ENCODE measurements at regions not wholly inside any gene's neighbourhood (a gene's known extent, or its start where the extent isn't known, plus 50 kb on each side); places are given as distances from the start of the nearest gene placed in this dataset.

DNA sequence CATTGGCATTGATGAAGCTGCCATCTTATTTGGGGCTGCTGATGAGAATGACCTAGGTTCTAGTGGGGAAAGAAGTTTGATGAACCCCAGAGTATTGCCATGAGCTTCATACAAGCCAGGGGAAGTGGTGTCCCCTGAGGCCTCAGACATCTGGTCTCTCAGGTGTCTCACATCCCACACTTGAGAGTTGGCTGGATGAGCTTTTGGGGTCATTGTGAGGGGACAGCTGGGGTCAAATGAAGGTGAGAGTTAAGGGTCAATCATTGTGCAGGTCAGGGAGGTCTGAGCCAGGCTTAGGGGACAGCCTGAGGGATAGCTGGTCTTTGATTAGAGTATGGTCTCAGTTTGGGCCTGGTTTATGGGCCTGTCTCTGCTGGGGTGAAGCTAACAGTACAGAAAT is 336.5 kb downstream of the CYP26B1 start:
- H3K27ac ChIP-seq = no peak overlapping the region
- peaks cover 6% of the 10 kb centered on the region for H3K27me3 Mint-ChIP-seq (ENCODE audit: insufficient read depth, low read depth)

DNA sequence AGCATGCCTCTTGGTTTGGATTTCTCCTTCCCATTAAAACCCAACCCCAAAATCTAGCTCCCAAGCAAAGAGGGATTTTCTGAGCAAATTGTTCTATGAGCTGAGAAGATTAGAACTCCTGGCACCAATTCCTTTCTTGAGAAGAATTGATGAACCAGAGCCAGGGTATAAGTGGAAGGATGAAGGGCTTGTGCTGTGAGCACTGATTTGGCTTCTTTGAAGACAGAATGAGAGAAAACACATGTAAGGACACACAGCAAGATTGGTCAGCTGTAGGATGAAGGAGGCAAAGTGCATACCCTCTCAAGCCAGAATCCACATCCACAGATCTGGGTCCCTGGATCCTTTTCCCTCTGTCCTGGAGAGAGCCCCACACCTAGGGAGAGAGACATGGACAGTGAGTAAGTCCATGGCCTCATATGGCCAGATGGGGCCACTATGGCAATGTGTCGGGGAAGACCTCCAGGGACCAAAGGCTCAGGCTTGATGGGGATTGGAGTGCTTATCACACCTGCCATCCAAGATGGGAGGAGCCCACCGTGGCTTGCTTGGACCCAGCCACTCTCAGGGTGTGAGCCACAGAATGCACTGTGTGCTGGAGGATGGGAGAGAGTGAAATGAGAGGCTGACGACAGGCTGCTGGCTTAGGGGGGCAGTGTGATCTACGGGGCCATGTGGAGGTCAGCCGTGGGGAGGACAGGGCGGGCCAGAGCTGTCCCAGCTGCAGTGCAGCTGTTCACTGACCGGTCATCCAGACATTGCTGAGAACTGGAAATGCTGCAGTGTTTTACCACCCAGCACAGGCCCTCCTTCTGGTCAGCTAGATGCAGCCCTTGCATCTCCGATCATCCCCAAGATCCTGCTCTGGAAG is 339.8 kb downstream of the CYP26B1 start:
- Histone ChIP-seq H3F3A (ENCODE audit: low read depth) (no peaks in the 10 kb centered on the region), H3K4me3 (no peak overlapping the region), H3K9me3 (ENCODE audit: low read depth) (no peaks in the 10 kb centered on the region), H4K20me1 (ENCODE audit: low read depth) (no peaks in the 10 kb centered on the region), H3K9ac (no peak overlapping the region), H3K36me3 (no peaks in the 10 kb centered on the region), H3K79me2 (ENCODE audit: low read depth) (no peaks in the 10 kb centered on the region), H3K27me3 (no peaks in the 10 kb centered on the region), H3K27ac (no peak overlapping the region), H3K4me1 (no peaks in the 10 kb centered on the region), H2AFZ (replicated peaks) (no peak overlapping the region), H3K4me2 (no peak overlapping the region)
- H3K9me3 Mint-ChIP-seq = no peaks in the 10 kb centered on the region
- H3K27ac Mint-ChIP-seq = no peak overlapping the region
- DNase-seq (ENCODE audit: low spot score) = no peak
- no peak for TF ChIP-seq EZH2phosphoT487 (IDR thresholded peaks at IDR 0.05)
- TF ChIP-seq, protein P1, sequence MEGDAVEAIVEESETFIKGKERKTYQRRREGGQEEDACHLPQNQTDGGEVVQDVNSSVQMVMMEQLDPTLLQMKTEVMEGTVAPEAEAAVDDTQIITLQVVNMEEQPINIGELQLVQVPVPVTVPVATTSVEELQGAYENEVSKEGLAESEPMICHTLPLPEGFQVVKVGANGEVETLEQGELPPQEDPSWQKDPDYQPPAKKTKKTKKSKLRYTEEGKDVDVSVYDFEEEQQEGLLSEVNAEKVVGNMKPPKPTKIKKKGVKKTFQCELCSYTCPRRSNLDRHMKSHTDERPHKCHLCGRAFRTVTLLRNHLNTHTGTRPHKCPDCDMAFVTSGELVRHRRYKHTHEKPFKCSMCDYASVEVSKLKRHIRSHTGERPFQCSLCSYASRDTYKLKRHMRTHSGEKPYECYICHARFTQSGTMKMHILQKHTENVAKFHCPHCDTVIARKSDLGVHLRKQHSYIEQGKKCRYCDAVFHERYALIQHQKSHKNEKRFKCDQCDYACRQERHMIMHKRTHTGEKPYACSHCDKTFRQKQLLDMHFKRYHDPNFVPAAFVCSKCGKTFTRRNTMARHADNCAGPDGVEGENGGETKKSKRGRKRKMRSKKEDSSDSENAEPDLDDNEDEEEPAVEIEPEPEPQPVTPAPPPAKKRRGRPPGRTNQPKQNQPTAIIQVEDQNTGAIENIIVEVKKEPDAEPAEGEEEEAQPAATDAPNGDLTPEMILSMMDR (IDR thresholded peaks at IDR 0.05) = no peak
- no peak for TF ChIP-seq EZH2 (IDR thresholded peaks at IDR 0.05)
- H3K4me1 Mint-ChIP-seq = no peaks in the 10 kb centered on the region
- peaks cover 6% of the 10 kb centered on the region for H3K27me3 Mint-ChIP-seq (ENCODE audit: insufficient read depth, low read depth)
- no peaks in the 10 kb centered on the region for H3K36me3 Mint-ChIP-seq
- no peak overlapping the region for H3K4me3 Mint-ChIP-seq

More for the DNA sequence above, 336.5 kb downstream of the CYP26B1 start:
- Histone ChIP-seq H3K36me3 (no peaks in the 10 kb centered on the region), H3K4me3 (no peak overlapping the region), H3K4me2 (no peak overlapping the region), H3K79me2 (ENCODE audit: low read depth) (no peaks in the 10 kb centered on the region), H2AFZ (replicated peaks) (no peak overlapping the region), H3K4me1 (no peaks in the 10 kb centered on the region), H3K9me3 (ENCODE audit: low read depth) (no peaks in the 10 kb centered on the region), H4K20me1 (ENCODE audit: low read depth) (no peaks in the 10 kb centered on the region), H3K27me3 (no peaks in the 10 kb centered on the region), H3F3A (ENCODE audit: low read depth) (no peaks in the 10 kb centered on the region), H3K9ac (no peak overlapping the region)
- H3K4me3 Mint-ChIP-seq = no peak overlapping the region
- TF ChIP-seq EZH2phosphoT487 (IDR thresholded peaks at IDR 0.05) (no peak), EZH2 (IDR thresholded peaks at IDR 0.05) (no peak)
- TF ChIP-seq, protein P1 (IDR thresholded peaks at IDR 0.05) = no peak
- no peaks in the 10 kb centered on the region for H3K9me3 Mint-ChIP-seq
- no peak overlapping the region for H3K27ac Mint-ChIP-seq
- no peaks in the 10 kb centered on the region for H3K4me1 Mint-ChIP-seq
- H3K36me3 Mint-ChIP-seq = no peaks in the 10 kb centered on the region
- DNase-seq (ENCODE audit: low spot score) = no peak

DNA sequence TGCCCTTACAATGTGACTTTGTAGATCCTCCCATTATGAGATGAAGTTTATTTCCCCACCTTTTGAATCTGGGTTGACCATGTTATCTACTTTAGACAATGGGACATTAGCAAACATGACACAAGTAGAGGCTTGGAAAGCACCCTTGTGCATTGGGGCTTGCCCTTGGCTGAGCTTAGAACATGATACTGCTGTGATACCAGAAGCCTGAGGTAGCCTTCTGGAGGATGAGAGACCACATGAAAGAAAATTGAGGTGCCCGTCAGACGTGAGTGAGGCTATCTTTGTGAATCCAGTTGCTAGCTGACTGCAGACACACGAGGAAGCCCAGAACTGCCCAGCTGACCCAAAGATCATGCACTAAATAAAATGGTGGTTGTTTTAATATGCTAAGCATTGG is 341.2 kb downstream of the CYP26B1 start:
- Mint-ChIP-seq H3K27me3 (ENCODE audit: insufficient read depth, low read depth) (peaks cover 6% of the 10 kb centered on the region), H3K4me1 (no peaks in the 10 kb centered on the region), H3K36me3 (no peaks in the 10 kb centered on the region), H3K27ac (no peak overlapping the region), H3K9me3 (no peaks in the 10 kb centered on the region), H3K4me3 (no peak overlapping the region)
- H3K4me1 ChIP-seq = no peaks in the 10 kb centered on the region
- no peaks in the 10 kb centered on the region for H3F3A ChIP-seq (ENCODE audit: low read depth)
- H3K9ac ChIP-seq = no peak overlapping the region
- H3K27ac ChIP-seq = no peak overlapping the region
- H3K79me2 ChIP-seq (ENCODE audit: low read depth) = no peaks in the 10 kb centered on the region
- H2AFZ ChIP-seq (replicated peaks) = no peak overlapping the region
- H3K9me3 ChIP-seq (ENCODE audit: low read depth) = no peaks in the 10 kb centered on the region
- no peak overlapping the region for H3K4me2 ChIP-seq
- H3K4me3 ChIP-seq = no peak overlapping the region
- no peaks in the 10 kb centered on the region for H3K36me3 ChIP-seq
- no peaks in the 10 kb centered on the region for H3K27me3 ChIP-seq
- no peaks in the 10 kb centered on the region for H4K20me1 ChIP-seq (ENCODE audit: low read depth)
- no peak for DNase-seq (ENCODE audit: low spot score)
- TF ChIP-seq, protein P1 (IDR thresholded peaks at IDR 0.05) = no peak
- no peak for TF ChIP-seq EZH2 (IDR thresholded peaks at IDR 0.05)
- no peak for TF ChIP-seq EZH2phosphoT487 (IDR thresholded peaks at IDR 0.05)

Measured in neural progenitor cell (in vitro differentiated cells).